ENCODE measurements at regions not wholly inside any gene's neighbourhood (a gene's known extent, or its start where the extent isn't known, plus 50 kb on each side); places are given as distances from the start of the nearest gene placed in this dataset.

DNA sequence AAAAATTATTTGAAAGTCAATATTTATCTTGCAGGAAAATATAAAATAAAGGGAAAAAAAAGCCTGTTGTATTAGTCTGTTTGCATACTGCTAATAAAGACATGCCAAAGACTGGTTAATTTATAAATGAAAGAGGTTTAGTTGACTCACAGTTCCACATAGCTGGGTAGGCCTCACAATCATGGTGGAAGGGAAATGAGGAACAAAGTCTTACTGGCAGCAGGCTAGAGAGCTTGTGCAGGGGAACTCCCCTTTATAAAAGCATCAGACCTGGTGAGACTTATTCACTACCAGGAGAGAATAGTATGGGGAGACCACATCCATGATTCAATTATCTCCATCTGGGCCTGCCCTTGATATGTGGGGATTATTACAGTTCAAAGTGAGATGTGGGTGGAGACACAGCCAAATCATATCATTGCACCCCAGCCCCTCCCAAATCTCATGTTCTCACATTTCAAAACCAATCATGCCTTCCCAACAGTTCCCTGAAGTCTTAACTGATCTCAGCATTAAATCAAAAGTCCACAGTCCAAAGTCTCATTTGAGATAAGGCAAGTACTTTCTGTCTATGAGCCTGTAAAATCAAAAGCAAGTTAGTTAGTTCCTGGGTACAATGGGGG is 1416.5 kb upstream of the SPRY2 start:
- H3K4me2 ChIP-seq (ENCODE audit: insufficient read depth, low read length) = no peak overlapping the region
- no peak for FAIRE-seq

DNA sequence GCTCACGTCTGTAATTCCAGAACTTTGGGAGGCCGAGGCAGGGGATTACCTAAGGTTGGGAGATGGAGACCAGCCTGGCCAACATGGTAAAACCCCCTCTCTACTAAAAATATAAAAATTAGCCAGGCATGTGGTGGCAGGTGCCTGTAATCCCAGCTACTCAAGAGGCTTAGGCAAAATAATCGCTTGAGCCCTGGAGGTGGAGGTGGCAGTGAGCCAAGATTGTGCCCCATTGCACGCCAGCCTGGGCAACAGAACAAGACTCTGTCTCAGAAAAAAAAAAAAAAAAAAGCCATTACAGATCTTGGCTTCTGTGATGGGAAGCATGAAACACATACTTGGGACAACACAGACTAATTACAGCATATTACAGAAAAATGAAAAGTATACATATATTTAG is 1404.5 kb upstream of the SPRY2 start:
- H4K20me1 ChIP-seq (replicated peaks; ENCODE audit: control insufficient read depth, extremely low read depth, insufficient read depth, low read length) = no peaks in the 10 kb centered on the region
- POLR2A ChIA-PET = no interaction called here
- BruUV-seq (replicated peaks) = no TSS peak
- intact Hi-C loops (cut with micrococcal nuclease) = no loop called here
- peaks cover 6% of the 10 kb centered on the region for H3K9me3 ChIP-seq (replicated peaks; ENCODE audit: control insufficient read depth, insufficient read depth, low read length)
- H3K9ac ChIP-seq (replicated peaks; ENCODE audit: extremely low read depth, insufficient read depth, low read length) = no peak overlapping the region
- no peaks in the 10 kb centered on the region for H3K4me1 ChIP-seq (ENCODE audit: control insufficient read depth, extremely low read depth, insufficient read depth, low read length)
- H3K4me2 ChIP-seq (ENCODE audit: insufficient read depth, low read length) = no peak overlapping the region
- no peaks in the 10 kb centered on the region for H3K36me3 ChIP-seq (ENCODE audit: control insufficient read depth in 2 of 2, extremely low read depth in 1 of 2, insufficient read depth in 2 of 2, low read length in 2 of 2)
- no peaks in the 10 kb centered on the region for H3K27me3 ChIP-seq (ENCODE audit: control insufficient read depth in 2 of 2, insufficient read depth in 2 of 2, low read length in 2 of 2)
- no peak overlapping the region for H3K4me3 ChIP-seq (replicated peaks in 1 of 3; ENCODE audit: insufficient read depth in 1 of 3, low read depth in 1 of 3, low read length in 3 of 3)
- no peak overlapping the region for H3K27ac ChIP-seq (ENCODE audit: insufficient read depth, low read depth, low read length)
- FAIRE-seq (no peak), DNase-seq (ENCODE audit: low read depth, low spot score) (no peak)
- no peak for TF ChIP-seq MYC (IDR thresholded peaks at IDR 0.05; ENCODE audit: low read depth, low read length)
- no peak for TF ChIP-seq POLR2A (IDR thresholded peaks at IDR 0.05; ENCODE audit: low read depth, low read length)
- TF ChIP-seq FOS (IDR thresholded peaks at IDR 0.05; ENCODE audit: borderline replicate concordance, insufficient read depth, low read length) = no peak
- TF ChIP-seq, protein P1, sequence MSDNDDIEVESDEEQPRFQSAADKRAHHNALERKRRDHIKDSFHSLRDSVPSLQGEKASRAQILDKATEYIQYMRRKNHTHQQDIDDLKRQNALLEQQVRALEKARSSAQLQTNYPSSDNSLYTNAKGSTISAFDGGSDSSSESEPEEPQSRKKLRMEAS (IDR thresholded peaks at IDR 0.05; ENCODE audit: insufficient read depth, insufficient read length) = no peak
- TF ChIP-seq, protein P2, sequence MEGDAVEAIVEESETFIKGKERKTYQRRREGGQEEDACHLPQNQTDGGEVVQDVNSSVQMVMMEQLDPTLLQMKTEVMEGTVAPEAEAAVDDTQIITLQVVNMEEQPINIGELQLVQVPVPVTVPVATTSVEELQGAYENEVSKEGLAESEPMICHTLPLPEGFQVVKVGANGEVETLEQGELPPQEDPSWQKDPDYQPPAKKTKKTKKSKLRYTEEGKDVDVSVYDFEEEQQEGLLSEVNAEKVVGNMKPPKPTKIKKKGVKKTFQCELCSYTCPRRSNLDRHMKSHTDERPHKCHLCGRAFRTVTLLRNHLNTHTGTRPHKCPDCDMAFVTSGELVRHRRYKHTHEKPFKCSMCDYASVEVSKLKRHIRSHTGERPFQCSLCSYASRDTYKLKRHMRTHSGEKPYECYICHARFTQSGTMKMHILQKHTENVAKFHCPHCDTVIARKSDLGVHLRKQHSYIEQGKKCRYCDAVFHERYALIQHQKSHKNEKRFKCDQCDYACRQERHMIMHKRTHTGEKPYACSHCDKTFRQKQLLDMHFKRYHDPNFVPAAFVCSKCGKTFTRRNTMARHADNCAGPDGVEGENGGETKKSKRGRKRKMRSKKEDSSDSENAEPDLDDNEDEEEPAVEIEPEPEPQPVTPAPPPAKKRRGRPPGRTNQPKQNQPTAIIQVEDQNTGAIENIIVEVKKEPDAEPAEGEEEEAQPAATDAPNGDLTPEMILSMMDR (IDR thresholded peaks at IDR 0.05; ENCODE audit: extremely low read depth in 1 of 2, insufficient read depth in 1 of 2, low read depth in 1 of 2, low read length in 2 of 2) = no peak
- no peak for TF ChIP-seq GATA2 (IDR thresholded peaks at IDR 0.05; ENCODE audit: insufficient read depth, insufficient read length, low read depth, low read length)
- TF ChIP-seq POLR2AphosphoS5 (IDR thresholded peaks at IDR 0.05; ENCODE audit: insufficient read depth, low read depth, low read length) = no peak
- no peak for TF ChIP-seq JUN (IDR thresholded peaks at IDR 0.05; ENCODE audit: borderline replicate concordance, insufficient read depth, insufficient read length, low read depth)
- TF ChIP-seq EZH2 (IDR thresholded peaks at IDR 0.05; ENCODE audit: borderline replicate concordance, low read depth, low read length, severe bottlenecking) = no peak
- H3K9me1 ChIP-seq (replicated peaks; ENCODE audit: control insufficient read depth, extremely low read depth, insufficient read depth, low read length) = no peaks in the 10 kb centered on the region
- dilution Hi-C loops (cut with MboI; ENCODE audit: extremely low pct_ligation_motif_present, low sequenced_read_pairs) = no loop called here
- H3K79me2 ChIP-seq (ENCODE audit: control insufficient read depth, insufficient read depth, low read length) = no peaks in the 10 kb centered on the region
- no peak overlapping the region for H2AFZ ChIP-seq (ENCODE audit: low read depth, low read length)
- CTCF ChIA-PET = no interaction called here

More for the DNA sequence above, 1416.5 kb upstream of the SPRY2 start:
- H3K4me3 ChIP-seq (replicated peaks in 1 of 3; ENCODE audit: insufficient read depth in 1 of 3, low read depth in 1 of 3, low read length in 3 of 3) = no peak overlapping the region
- no peaks in the 10 kb centered on the region for H3K79me2 ChIP-seq (ENCODE audit: control insufficient read depth, insufficient read depth, low read length)
- H3K27me3 ChIP-seq (ENCODE audit: control insufficient read depth in 2 of 2, insufficient read depth in 2 of 2, low read length in 2 of 2) = no peaks in the 10 kb centered on the region
- H3K27ac ChIP-seq (ENCODE audit: insufficient read depth, low read depth, low read length) = no peak overlapping the region
- peaks cover 2% of the 10 kb centered on the region for H3K9me3 ChIP-seq (replicated peaks; ENCODE audit: control insufficient read depth, insufficient read depth, low read length)
- dilution Hi-C loops (cut with MboI; ENCODE audit: extremely low pct_ligation_motif_present, low sequenced_read_pairs) (no loop called here), intact Hi-C loops (cut with micrococcal nuclease) (no loop called here)
- no peak for DNase-seq (ENCODE audit: low read depth, low spot score)
- no peak overlapping the region for H2AFZ ChIP-seq (ENCODE audit: low read depth, low read length)
- no peaks in the 10 kb centered on the region for H3K4me1 ChIP-seq (ENCODE audit: control insufficient read depth, extremely low read depth, insufficient read depth, low read length)
- TF ChIP-seq GATA2 (IDR thresholded peaks at IDR 0.05; ENCODE audit: insufficient read depth, insufficient read length, low read depth, low read length) (no peak), POLR2A (IDR thresholded peaks at IDR 0.05; ENCODE audit: low read depth, low read length) (no peak), POLR2AphosphoS5 (IDR thresholded peaks at IDR 0.05; ENCODE audit: insufficient read depth, low read depth, low read length) (no peak)
- H3K9ac ChIP-seq (replicated peaks; ENCODE audit: extremely low read depth, insufficient read depth, low read length) = no peak overlapping the region
- ChIA-PET POLR2A (no interaction called here), CTCF (no interaction called here)
- no peaks in the 10 kb centered on the region for H3K9me1 ChIP-seq (replicated peaks; ENCODE audit: control insufficient read depth, extremely low read depth, insufficient read depth, low read length)
- no peaks in the 10 kb centered on the region for H3K36me3 ChIP-seq (ENCODE audit: control insufficient read depth in 2 of 2, extremely low read depth in 1 of 2, insufficient read depth in 2 of 2, low read length in 2 of 2)
- no TSS peak for BruUV-seq (replicated peaks)
- H4K20me1 ChIP-seq (replicated peaks; ENCODE audit: control insufficient read depth, extremely low read depth, insufficient read depth, low read length) = no peaks in the 10 kb centered on the region

Measured in endothelial cell of umbilical vein (primary cell).